Occipital lobe (tissue), 2 donors: ENCODE measurements at regions not wholly inside any gene's neighbourhood (a gene's known extent, or its start where the extent isn't known, plus 50 kb on each side); places are given as distances from the start of the nearest gene placed in this dataset. TPM values are rescaled to one million over a fixed set of nuclear protein-coding genes. Genes with fewer than 3 reads are reported as not detected.
"Not testable (repeated sequence)": the region's sequence is repeated elsewhere in the genome, so short reads cannot be mapped to it uniquely, and the experiment has no call there.

Source experiments
- DNase-seq: peaks from one replicate; lab custom pipeline; 2025; lab: John Stamatoyannopoulos, UW
- small RNA-seq: library from RNA; depleted of rRNA; stranded (forward); fragments of <200 nt; gene quantifications from one replicate; pipeline ENCODE3, GENCODE V24; 2014

- no peak for DNase-seq
Measured at GRCh38 chrY:16486696-16487215, 1393.3 kb downstream of the CDY2B start.

- DNase-seq: no peak
Measured at GRCh38 chrY:16480031-16480430, 1400.0 kb downstream of the CDY2B start.

GRCh38 chrY:16474053-16474452 is 1406.0 kb downstream of the CDY2B start:
- DNase-seq: no peak

GRCh38 chrY:16454799-16455198 is 1425.2 kb downstream of the CDY2B start:
- DNase-seq: no peak

- DNase-seq: no peak
Measured at GRCh38 chrY:16446152-16446551, 1433.9 kb downstream of the CDY2B start.

GRCh38 chrY:16409206-16409923 is 1470.7 kb downstream of the CDY2B start:
- DNase-seq: not testable (repeated sequence)

- not testable (repeated sequence) for DNase-seq
Measured at GRCh38 chrY:16379458-16379857, 1500.6 kb downstream of the CDY2B start.

GRCh38 chrY:16341592-16341991 is 1538.4 kb downstream of the CDY2B start:
- not testable (repeated sequence) for DNase-seq

GRCh38 chrY:16330032-16330758 is 1549.8 kb downstream of the CDY2B start:
- not testable (repeated sequence) for DNase-seq

GRCh38 chrY:16329135-16329820 is 1550.7 kb downstream of the CDY2B start:
- not testable (repeated sequence) for DNase-seq

Small RNA genes lying in the stretch of these regions (small RNA-seq; reads per million reads assigned to genes)
- not detected for gene RNU6-184P
